H1 (cell line): ENCODE measurements at regions not wholly inside any gene's neighbourhood (a gene's known extent, or its start where the extent isn't known, plus 50 kb on each side); places are given as distances from the start of the nearest gene placed in this dataset.

Experiments
- GTF2F1 ChIP-seq: IDR thresholded peaks from 2 replicates; pipeline ENCODE4 v1.6.1; 2012; ENCODE audit warnings: low read depth, low read length, improper control_type of control experiment, borderline replicate concordance
- PHF8 ChIP-seq: fragments of 200-600 bp; sonication (generic); conservative IDR thresholded peaks from 2 replicates; pipeline ENCODE4 v1.7.1; 2012; ENCODE audit warnings: low read depth, mild to moderate bottlenecking, inconsistent platforms, low read length, moderate library complexity
- TEAD4 ChIP-seq: IDR thresholded peaks from 2 replicates; pipeline ENCODE4 v1.6.1; 2012; ENCODE audit warnings: low read depth, low read length, inconsistent platforms, mixed read lengths
- TF ChIP-seq, protein P1 (sequence below): IDR thresholded peaks from 2 replicates; pipeline ENCODE4 v1.6.1; 2012; ENCODE audit warnings: low read length, inconsistent platforms

DNA sequence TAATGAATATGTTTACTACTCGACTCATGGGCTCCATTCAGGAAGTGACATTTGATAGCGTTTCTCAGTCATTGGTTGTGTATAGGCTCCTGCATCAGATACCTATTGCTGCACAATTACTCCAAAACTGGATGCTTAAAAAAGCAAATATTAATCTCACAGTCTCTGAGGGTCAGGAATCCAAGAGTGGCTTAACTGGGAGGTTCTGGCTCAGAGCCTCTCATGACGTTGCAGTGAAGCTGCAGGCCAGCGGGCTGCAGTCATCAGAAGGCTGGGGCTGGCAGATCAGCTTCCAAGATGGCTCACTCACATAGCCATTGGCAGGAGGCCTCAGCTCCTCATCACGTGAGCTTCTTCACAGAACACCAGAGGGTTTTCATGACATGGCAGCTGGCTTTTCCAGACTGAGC is 525.1 kb upstream of the NBEA start (continued):
- TF ChIP-seq TEAD4 (no peak), GTF2F1 (no peak), PHF8 (no peak)
- TF ChIP-seq, protein P1, sequence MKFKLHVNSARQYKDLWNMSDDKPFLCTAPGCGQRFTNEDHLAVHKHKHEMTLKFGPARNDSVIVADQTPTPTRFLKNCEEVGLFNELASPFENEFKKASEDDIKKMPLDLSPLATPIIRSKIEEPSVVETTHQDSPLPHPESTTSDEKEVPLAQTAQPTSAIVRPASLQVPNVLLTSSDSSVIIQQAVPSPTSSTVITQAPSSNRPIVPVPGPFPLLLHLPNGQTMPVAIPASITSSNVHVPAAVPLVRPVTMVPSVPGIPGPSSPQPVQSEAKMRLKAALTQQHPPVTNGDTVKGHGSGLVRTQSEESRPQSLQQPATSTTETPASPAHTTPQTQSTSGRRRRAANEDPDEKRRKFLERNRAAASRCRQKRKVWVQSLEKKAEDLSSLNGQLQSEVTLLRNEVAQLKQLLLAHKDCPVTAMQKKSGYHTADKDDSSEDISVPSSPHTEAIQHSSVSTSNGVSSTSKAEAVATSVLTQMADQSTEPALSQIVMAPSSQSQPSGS: no peak
